ENCODE measurements at regions not wholly inside any gene's neighbourhood (a gene's known extent, or its start where the extent isn't known, plus 50 kb on each side); places are given as distances from the start of the nearest gene placed in this dataset.
A peak's percentile ranks its signal among the peaks of the same experiment; 100 is the strongest.

DNA sequence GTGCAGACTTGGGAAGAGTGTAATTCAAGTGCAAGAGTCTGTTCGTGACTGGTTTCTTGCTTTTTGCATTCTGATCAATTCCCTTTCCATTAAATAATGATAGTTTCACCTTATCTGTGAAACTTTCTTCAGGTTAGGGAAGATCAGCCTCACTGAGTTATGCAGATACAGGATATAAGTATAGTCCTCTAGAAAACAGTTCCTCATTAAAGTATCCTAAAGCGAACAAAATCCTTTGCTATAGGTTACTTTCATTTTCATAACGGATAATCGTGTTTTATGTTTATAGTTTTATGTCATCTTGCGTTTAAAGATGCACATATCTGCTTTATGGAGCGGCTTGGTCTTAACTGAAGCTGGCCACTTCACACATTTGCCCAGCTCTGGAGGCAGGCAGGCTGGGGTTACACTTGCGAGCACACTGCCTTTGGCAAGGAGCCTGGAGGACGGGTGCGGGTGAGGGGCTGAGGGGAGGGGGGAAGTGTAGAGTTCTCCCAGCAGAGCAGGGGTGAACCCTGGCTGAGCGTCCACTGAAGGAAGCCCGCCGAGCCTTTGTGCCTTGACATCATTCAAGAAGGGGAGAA lies 123.5 kb upstream of the IFNGR1 start:
- Histone ChIP-seq H3K4me3 (peak overlapping the region; percentile 41; the same call in 1 of the 2 replicates), H3K79me2 (ENCODE audit: control insufficient read depth, insufficient read depth, low read length) (no peaks in the 10 kb centered on the region), H3K27me3 (replicated peaks in 1 of 2; ENCODE audit: control insufficient read depth in 2 of 2, insufficient read depth in 2 of 2, low read length in 1 of 2) (no peaks in the 10 kb centered on the region; a peak in 2 of 4 replicates), H4K20me1 (ENCODE audit: control insufficient read depth, insufficient read depth) (no peaks in the 10 kb centered on the region), H3K4me1 (ENCODE audit: control insufficient read depth, insufficient read depth, low read length) (no peaks in the 10 kb centered on the region; the same call in 1 of the 2 replicates), H2AFZ (ENCODE audit: control insufficient read depth, low read depth, low read length) (peak overlapping the region; percentile 42), H3K9me3 (replicated peaks; ENCODE audit: control insufficient read depth, insufficient read depth, low read length) (no peaks in the 10 kb centered on the region), H3K36me3 (ENCODE audit: control insufficient read depth in 2 of 2, insufficient read depth in 2 of 2, low read length in 1 of 2) (no peaks in the 10 kb centered on the region), H3K4me2 (ENCODE audit: control insufficient read depth, insufficient read depth) (peak overlapping the region; percentile 91), H3K9ac (ENCODE audit: control insufficient read depth, insufficient read depth, low read length) (peak overlapping the region; percentile 31), H3K27ac (ENCODE audit: control insufficient read depth, insufficient read depth) (no peak overlapping the region)
- POLR2A ChIA-PET, result interaction anchor here (0.6 to 1.1 kb wide), 2 partner anchors 266 to 1157 kb away, joined by 3 to 5 read pairs; no protein-coding TSS in a partner anchor
- CTCF ChIA-PET, result interaction anchor here (0.8 to 4.0 kb wide), 39 partner anchors 8 to 763 kb away, joined by 3 to 77 read pairs (median 4); no protein-coding TSS in a partner anchor
- RAD21 ChIA-PET (ENCODE audit: unreplicated experiment), result interaction anchor here (0.9 to 2.1 kb wide), 11 partner anchors 21 to 299 kb away, joined by 3 to 14 read pairs (median 5); no protein-coding TSS in a partner anchor
- WGBS (ENCODE audit: insufficient coverage, insufficient replicate concordance, low lambda C conversion rate, missing lambda C conversion rate), result 55% methylated on average over 12 of the region's 12 CpGs
- DNase-seq (ENCODE audit: low read depth, low spot score) (no peak), ATAC-seq (peak; percentile 64), FAIRE-seq (no peak)
- SMC1A ChIA-PET (ENCODE audit: uncharacterized antibody, unreplicated experiment), result interaction anchor here (0.7 to 4.9 kb wide), 34 partner anchors 9 to 662 kb away, joined by 3 to 49 read pairs (median 4); no protein-coding TSS in a partner anchor
- no peak for TF ChIP-seq HDAC2 (IDR thresholded peaks at IDR 0.05)
- TF ChIP-seq, protein P1, sequence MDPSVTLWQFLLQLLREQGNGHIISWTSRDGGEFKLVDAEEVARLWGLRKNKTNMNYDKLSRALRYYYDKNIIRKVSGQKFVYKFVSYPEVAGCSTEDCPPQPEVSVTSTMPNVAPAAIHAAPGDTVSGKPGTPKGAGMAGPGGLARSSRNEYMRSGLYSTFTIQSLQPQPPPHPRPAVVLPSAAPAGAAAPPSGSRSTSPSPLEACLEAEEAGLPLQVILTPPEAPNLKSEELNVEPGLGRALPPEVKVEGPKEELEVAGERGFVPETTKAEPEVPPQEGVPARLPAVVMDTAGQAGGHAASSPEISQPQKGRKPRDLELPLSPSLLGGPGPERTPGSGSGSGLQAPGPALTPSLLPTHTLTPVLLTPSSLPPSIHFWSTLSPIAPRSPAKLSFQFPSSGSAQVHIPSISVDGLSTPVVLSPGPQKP (IDR thresholded peaks at IDR 0.05; ENCODE audit: low read depth, low read length), result no peak
- TF ChIP-seq RUNX3 (IDR thresholded peaks at IDR 0.05; ENCODE audit: low read length), result no peak
- BruUV-seq (replicated peaks), result no TSS peak
- intact Hi-C loops (cut with micrococcal nuclease; ENCODE audit: unreplicated experiment), result loop anchor here (1.0 to 2.0 kb wide), 3 partner anchors 72 to 299 kb away; no protein-coding TSS in a partner anchor
- in situ Hi-C loops (cut with MboI), result no loop called here

DNA sequence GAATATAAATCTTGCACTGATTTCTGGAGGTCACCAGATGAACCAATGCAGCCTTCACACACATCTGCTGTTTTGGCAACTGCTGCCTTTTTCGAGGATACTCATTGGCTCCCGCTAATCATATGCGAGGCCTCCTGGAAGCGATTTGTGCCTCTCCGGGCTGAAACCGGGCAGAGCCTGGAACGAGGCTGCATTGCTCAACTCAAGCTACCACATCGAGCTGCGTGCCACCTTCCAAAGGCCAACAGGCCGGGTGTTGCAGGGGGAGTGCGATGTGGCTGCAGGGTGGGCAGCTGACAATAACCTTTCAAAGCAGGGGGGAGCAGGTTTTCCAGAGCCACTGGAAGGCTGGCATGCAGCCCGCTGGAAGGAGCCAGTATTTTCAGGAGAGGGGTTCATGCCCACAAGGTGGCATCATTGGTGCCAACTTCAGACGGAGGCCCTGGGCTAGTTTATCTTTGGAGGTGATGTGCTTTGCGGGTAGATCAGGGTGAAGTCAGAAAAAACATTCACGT lies 122.6 kb upstream of the IFNGR1 start:
- no peak overlapping the region for H3K27ac ChIP-seq (ENCODE audit: control insufficient read depth, insufficient read depth)
- H2AFZ ChIP-seq (ENCODE audit: control insufficient read depth, low read depth, low read length), result no peak overlapping the region
- TF ChIP-seq, protein P1 (IDR thresholded peaks at IDR 0.05; ENCODE audit: low read depth, low read length), result no peak
- TF ChIP-seq IKZF1 (conservative IDR thresholded peaks at IDR 0.05) (peak; percentile 46; the same call in 1 of the 2 replicates), RAD21 (IDR thresholded peaks at IDR 0.05; ENCODE audit: insufficient read depth, low read depth, low read length) (peak; percentile 57), SMC3 (IDR thresholded peaks at IDR 0.05; ENCODE audit: borderline replicate concordance, low read length) (peak; percentile 54; the same call in 1 of the 2 replicates), RB1 (IDR thresholded peaks at IDR 0.05; ENCODE audit: borderline replicate concordance) (no peak), YY1 (IDR thresholded peaks at IDR 0.05; ENCODE audit: low read depth, low read length) (0 out of 2 replicates have a peak, but pooled peaks have one; percentile 28)
- TF ChIP-seq, protein P2, sequence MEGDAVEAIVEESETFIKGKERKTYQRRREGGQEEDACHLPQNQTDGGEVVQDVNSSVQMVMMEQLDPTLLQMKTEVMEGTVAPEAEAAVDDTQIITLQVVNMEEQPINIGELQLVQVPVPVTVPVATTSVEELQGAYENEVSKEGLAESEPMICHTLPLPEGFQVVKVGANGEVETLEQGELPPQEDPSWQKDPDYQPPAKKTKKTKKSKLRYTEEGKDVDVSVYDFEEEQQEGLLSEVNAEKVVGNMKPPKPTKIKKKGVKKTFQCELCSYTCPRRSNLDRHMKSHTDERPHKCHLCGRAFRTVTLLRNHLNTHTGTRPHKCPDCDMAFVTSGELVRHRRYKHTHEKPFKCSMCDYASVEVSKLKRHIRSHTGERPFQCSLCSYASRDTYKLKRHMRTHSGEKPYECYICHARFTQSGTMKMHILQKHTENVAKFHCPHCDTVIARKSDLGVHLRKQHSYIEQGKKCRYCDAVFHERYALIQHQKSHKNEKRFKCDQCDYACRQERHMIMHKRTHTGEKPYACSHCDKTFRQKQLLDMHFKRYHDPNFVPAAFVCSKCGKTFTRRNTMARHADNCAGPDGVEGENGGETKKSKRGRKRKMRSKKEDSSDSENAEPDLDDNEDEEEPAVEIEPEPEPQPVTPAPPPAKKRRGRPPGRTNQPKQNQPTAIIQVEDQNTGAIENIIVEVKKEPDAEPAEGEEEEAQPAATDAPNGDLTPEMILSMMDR (IDR thresholded peaks at IDR 0.05 in 2 of 3, conservative IDR thresholded peaks at IDR 0.05 in 1 of 3; ENCODE audit: control insufficient read depth in 2 of 3, extremely low read depth in 1 of 3, insufficient read depth in 1 of 3, low read depth in 3 of 3, low read length in 3 of 3), result peak; percentile 32 to 49 (median 40); a peak in 3 of 6 replicates
- H3K36me3 ChIP-seq (ENCODE audit: control insufficient read depth in 2 of 2, insufficient read depth in 2 of 2, low read length in 1 of 2), result no peaks in the 10 kb centered on the region
- no peaks in the 10 kb centered on the region for H3K9me3 ChIP-seq (replicated peaks; ENCODE audit: control insufficient read depth, insufficient read depth, low read length)
- RAD21 ChIA-PET (ENCODE audit: unreplicated experiment), result interaction anchor here (0.9 to 2.1 kb wide), 8 partner anchors 21 to 300 kb away, joined by 3 to 14 read pairs (median 4); no protein-coding TSS in a partner anchor
- SMC1A ChIA-PET (ENCODE audit: uncharacterized antibody, unreplicated experiment), result interaction anchor here (0.7 to 4.9 kb wide), 25 partner anchors 8 to 663 kb away, joined by 3 to 49 read pairs (median 5); no protein-coding TSS in a partner anchor
- WGBS (ENCODE audit: insufficient coverage, insufficient replicate concordance, low lambda C conversion rate, missing lambda C conversion rate), result 61% methylated on average over 15 of the region's 15 CpGs
- H3K4me3 ChIP-seq, result no peak overlapping the region
- H3K4me1 ChIP-seq (ENCODE audit: control insufficient read depth, insufficient read depth, low read length), result no peaks in the 10 kb centered on the region; the same call in 1 of the 2 replicates
- ATAC-seq (peak; percentile 70), FAIRE-seq (no peak), DNase-seq (ENCODE audit: low read depth, low spot score) (no peak)
- BruUV-seq (replicated peaks), result no TSS peak
- no peak overlapping the region for H3K4me2 ChIP-seq (ENCODE audit: control insufficient read depth, insufficient read depth)
- H3K79me2 ChIP-seq (ENCODE audit: control insufficient read depth, insufficient read depth, low read length), result no peaks in the 10 kb centered on the region
- CTCF ChIA-PET, result interaction anchor here (0.6 to 4.0 kb wide), 32 partner anchors 9 to 764 kb away, joined by 3 to 77 read pairs (median 4); no protein-coding TSS in a partner anchor
- in situ Hi-C loops (cut with MboI) (no loop called here), intact Hi-C loops (cut with micrococcal nuclease; ENCODE audit: unreplicated experiment) (loop anchor here (1.0 to 2.0 kb wide), 3 partner anchors 73 to 300 kb away; no protein-coding TSS in a partner anchor)
- no peaks in the 10 kb centered on the region; a peak in 2 of 4 replicates for H3K27me3 ChIP-seq (replicated peaks in 1 of 2; ENCODE audit: control insufficient read depth in 2 of 2, insufficient read depth in 2 of 2, low read length in 1 of 2)
- POLR2A ChIA-PET, result interaction anchor here (1.1 kb wide), 1 partner anchor 265 kb away, joined by 3 read pairs; no protein-coding TSS in a partner anchor
- no peak overlapping the region for H3K9ac ChIP-seq (ENCODE audit: control insufficient read depth, insufficient read depth, low read length)
- no peaks in the 10 kb centered on the region for H4K20me1 ChIP-seq (ENCODE audit: control insufficient read depth, insufficient read depth)

Data from GM12878 (cell line).